CD14-positive monocyte (primary cell): ENCODE measurements at regions not wholly inside any gene's neighbourhood (a gene's known extent, or its start where the extent isn't known, plus 50 kb on each side); places are given as distances from the start of the nearest gene placed in this dataset.

ENCODE experiments used
- DNase-seq, 3 donors: peaks; one replicate each; pipeline ENCODE4 v3.0.0-alpha.2; 2011 to 2022
- H2AFZ ChIP-seq: 2 replicates; pipeline ENCODE4 v1.6.0; 2012; ENCODE audit warnings: mild to moderate bottlenecking, low read depth, low read length, inconsistent platforms; ENCODE audit not compliant: insufficient read depth, poor library complexity, severe bottlenecking
- H3K27ac ChIP-seq, 2 donors: 1 replicate in 1 of 2; 2 replicates in 1 of 2; pipeline ENCODE4 v1.5.1; 2012 to 2013; ENCODE audit warnings: low read length in 2 of 2, control low read depth in 1 of 2, inconsistent platforms in 1 of 2, low read depth in 1 of 2, mild to moderate bottlenecking in 1 of 2
- H3K27me3 ChIP-seq, 2 donors: one replicate each; pipeline versions ENCODE4 v1.6.0 to v1.6.1; 2011 to 2013; ENCODE audit warnings: low read length in 2 of 2; ENCODE audit not compliant: control insufficient read depth in 2 of 2, insufficient read depth in 2 of 2
- H3K36me3 ChIP-seq, 2 donors: replicated peaks in 1 of 2; 1 replicate in 1 of 2; 2 replicates in 1 of 2; pipeline versions ENCODE4 v1.5.1 to v1.6.1; 2012 to 2013; ENCODE audit warnings: low read length in 2 of 2, control low read depth in 1 of 2, inconsistent platforms in 1 of 2, mild to moderate bottlenecking in 1 of 2; ENCODE audit not compliant: insufficient read depth in 2 of 2, control insufficient read depth in 1 of 2
- H3K4me1 ChIP-seq, 2 donors: 1 replicate in 1 of 2; 2 replicates in 1 of 2; pipeline versions ENCODE4 v1.5.1 to v1.6.1; 2012 to 2013; ENCODE audit warnings: low read length in 2 of 2, control low read depth in 1 of 2, inconsistent platforms in 1 of 2, mild to moderate bottlenecking in 1 of 2, moderate library complexity in 1 of 2; ENCODE audit not compliant: insufficient read depth in 2 of 2, control insufficient read depth in 1 of 2
- H3K4me2 ChIP-seq: replicated peaks from 2 replicates; pipeline ENCODE3; 2012; ENCODE audit warnings: low read length, moderate library complexity, mild to moderate bottlenecking; ENCODE audit not compliant: poor library complexity, severe bottlenecking; ENCODE audit errors: extremely low read depth
- H3K4me3 ChIP-seq, 3 experiments: fragments of 200-600 bp in 1 of 3; sonication (generic) in 1 of 3; replicated peaks in 1 of 3; 1 replicate in 2 of 3; 2 replicates in 1 of 3; pipeline ENCODE4 v1.5.1; 2011 to 2013; ENCODE audit warnings: low read length in 3 of 3, mild to moderate bottlenecking in 3 of 3, control low read depth in 2 of 3, low read depth in 2 of 3, inconsistent platforms in 1 of 3, moderate library complexity in 1 of 3
- H3K79me2 ChIP-seq: 2 replicates; pipeline ENCODE4 v1.6.0; 2012; ENCODE audit warnings: mild to moderate bottlenecking, control low read depth, inconsistent platforms, low read length, moderate library complexity; ENCODE audit not compliant: insufficient read depth
- H3K9ac ChIP-seq: 2 replicates; pipeline ENCODE4 v1.6.0; 2017; ENCODE audit warnings: low read length, mild to moderate bottlenecking; ENCODE audit not compliant: insufficient read depth, poor library complexity, severe bottlenecking
- H3K9me3 ChIP-seq, 2 donors: replicated peaks in 1 of 2; 1 replicate in 1 of 2; 2 replicates in 1 of 2; pipeline versions ENCODE4 v1.5.1 to v1.6.1; 2012 to 2013; ENCODE audit warnings: low read length in 2 of 2, control low read depth in 1 of 2; ENCODE audit not compliant: control insufficient read depth in 1 of 2, insufficient read depth in 1 of 2
- H4K20me1 ChIP-seq: 2 replicates; pipeline ENCODE4 v1.6.0; 2012; ENCODE audit warnings: mild to moderate bottlenecking, low read length, control low read depth, moderate library complexity; ENCODE audit not compliant: insufficient read depth
- H3K27ac Mint-ChIP-seq, 7 donors: one replicate each; pipeline ENCODE4 v1.8.0; 2020; ENCODE audit warnings: mild to moderate bottlenecking in 7 of 7, mixed read lengths in 7 of 7, moderate library complexity in 6 of 7, inconsistent platforms in 2 of 7
- H3K27me3 Mint-ChIP-seq, 3 donors: one replicate each; pipeline ENCODE4 v1.8.0; 2021 to 2022; ENCODE audit warnings: low read depth in 3 of 3, mild to moderate bottlenecking in 3 of 3, mixed read lengths in 3 of 3, moderate library complexity in 3 of 3, inconsistent platforms in 1 of 3
- H3K36me3 Mint-ChIP-seq, 2 donors: one replicate each; pipeline ENCODE4 v1.8.0; 2020; ENCODE audit warnings: mixed read lengths in 2 of 2, inconsistent platforms in 1 of 2, mild to moderate bottlenecking in 1 of 2
- H3K4me1 Mint-ChIP-seq: one replicate; pipeline ENCODE4 v1.8.0; 2020; ENCODE audit warnings: mild to moderate bottlenecking, mixed read lengths
- H3K4me3 Mint-ChIP-seq, 2 donors: one replicate each; pipeline ENCODE4 v1.8.0; 2020; ENCODE audit warnings: mild to moderate bottlenecking in 2 of 2, mixed read lengths in 2 of 2, moderate library complexity in 1 of 2
- H3K9me3 Mint-ChIP-seq, 7 donors: one replicate each; pipeline ENCODE4 v1.8.0; 2020 to 2022; ENCODE audit warnings: mixed read lengths in 7 of 7, mild to moderate bottlenecking in 6 of 7, moderate library complexity in 6 of 7, inconsistent platforms in 2 of 7
- CTCF ChIP-seq: fragments of 200-600 bp; IDR thresholded peaks from one replicate; pipeline ENCODE4 v1.8.0; 2022; ENCODE audit warnings: antibody characterized with exemption, mild to moderate bottlenecking
- WGBS: methylation state at CpG from one replicate; pipeline ENCODE4 v1.1.5; 2013; ENCODE audit warnings: missing lambda C conversion rate; ENCODE audit not compliant: insufficient coverage; 5-methylcytosine and 5-hydroxymethylcytosine counted together
- intact Hi-C, 2 donors: fragments of 100-400 bp; cut with micrococcal nuclease; formaldehyde crosslinking; loops; one replicate each; pipeline versions ENCODE4 v1.15.0 to v1.15.1; 2023

- H3K9me3 Mint-ChIP-seq, result peaks cover 0 to 14% (median 5%) of the 10 kb centered on the region in 7 donors
Observed at GRCh38 chr11:121838571-121838970, 277.4 kb downstream of the BLID start.

GRCh38 chr11:121833970-121834369 is 282.0 kb downstream of the BLID start:
- Histone ChIP-seq H3K4me1 (no peaks in the 10 kb centered on the region), H4K20me1 (no peaks in the 10 kb centered on the region), H3K27me3 (peaks cover 0 to 7% of the 10 kb centered on the region in 2 donors), H3K79me2 (no peaks in the 10 kb centered on the region), H3K4me2 (no peak overlapping the region), H3K4me3 (no peak overlapping the region), H3K36me3 (no peaks in the 10 kb centered on the region), H3K9ac (no peak overlapping the region), H2AFZ (no peak overlapping the region), H3K9me3 (peaks cover 9 to 18% of the 10 kb centered on the region in 2 donors), H3K27ac (no peak overlapping the region)
- no peak for DNase-seq
- no peak overlapping the region for H3K4me3 Mint-ChIP-seq
- TF ChIP-seq CTCF, result no peak
- no peaks in the 10 kb centered on the region for H3K36me3 Mint-ChIP-seq
- intact Hi-C loops, result no loop called here
- H3K9me3 Mint-ChIP-seq, result peaks cover 11 to 28% (median 14%) of the 10 kb centered on the region in 7 donors
- peaks cover 3% of the 10 kb centered on the region for H3K4me1 Mint-ChIP-seq
- H3K27me3 Mint-ChIP-seq, result peaks cover 2 to 7% (median 6%) of the 10 kb centered on the region in 3 donors
- no peak overlapping the region for H3K27ac Mint-ChIP-seq

More at GRCh38 chr11:121838571-121838970, 277.4 kb downstream of the BLID start:
- no peak for TF ChIP-seq CTCF
- Histone ChIP-seq H3K79me2 (no peaks in the 10 kb centered on the region), H2AFZ (no peak overlapping the region), H3K36me3 (no peaks in the 10 kb centered on the region), H4K20me1 (no peaks in the 10 kb centered on the region), H3K9ac (no peak overlapping the region), H3K4me1 (no peaks in the 10 kb centered on the region), H3K4me2 (no peak overlapping the region), H3K27ac (no peak overlapping the region), H3K9me3 (peaks cover 0 to 5% of the 10 kb centered on the region in 2 donors), H3K4me3 (no peak overlapping the region), H3K27me3 (peaks cover 0 to 7% of the 10 kb centered on the region in 2 donors)
- intact Hi-C loops, result no loop called here
- Mint-ChIP-seq H3K4me1 (no peaks in the 10 kb centered on the region), H3K36me3 (no peaks in the 10 kb centered on the region), H3K4me3 (no peak overlapping the region), H3K27me3 (peaks cover 2 to 4% (median 3%) of the 10 kb centered on the region in 3 donors), H3K27ac (no peak overlapping the region)
- DNase-seq, result no peak
- no CpG with 5 or more reads among the region's 1 CpG for WGBS
